ENCODE measurements at regions not wholly inside any gene's neighbourhood (a gene's known extent, or its start where the extent isn't known, plus 50 kb on each side); places are given as distances from the start of the nearest gene placed in this dataset.
"Not testable (repeated sequence)": the region's sequence is repeated elsewhere in the genome, so short reads cannot be mapped to it uniquely, and the experiment has no call there.

DNA sequence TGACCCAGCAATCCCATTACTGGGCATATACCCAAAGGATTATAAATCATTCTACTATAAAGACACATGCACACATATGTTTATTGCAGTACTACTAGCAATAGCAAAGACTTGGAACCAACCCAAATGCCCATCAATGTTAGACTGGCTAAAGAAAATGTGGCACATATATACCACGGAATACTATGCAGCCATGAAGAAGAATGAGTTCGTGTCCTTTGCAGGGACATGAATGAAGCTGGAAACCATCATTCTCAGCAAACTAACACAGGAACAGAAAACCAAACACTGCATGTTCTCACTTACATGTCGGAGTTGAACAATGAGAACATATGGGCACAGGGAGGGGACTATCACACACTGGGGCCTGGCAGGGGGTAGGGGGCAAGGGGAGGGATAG is 183.0 kb downstream of the HACE1 start:
- not testable (repeated sequence) for DNase-seq

GRCh38 chr6:104675161-104675560 is 184.6 kb downstream of the HACE1 start:
- not testable (repeated sequence) for DNase-seq

DNA sequence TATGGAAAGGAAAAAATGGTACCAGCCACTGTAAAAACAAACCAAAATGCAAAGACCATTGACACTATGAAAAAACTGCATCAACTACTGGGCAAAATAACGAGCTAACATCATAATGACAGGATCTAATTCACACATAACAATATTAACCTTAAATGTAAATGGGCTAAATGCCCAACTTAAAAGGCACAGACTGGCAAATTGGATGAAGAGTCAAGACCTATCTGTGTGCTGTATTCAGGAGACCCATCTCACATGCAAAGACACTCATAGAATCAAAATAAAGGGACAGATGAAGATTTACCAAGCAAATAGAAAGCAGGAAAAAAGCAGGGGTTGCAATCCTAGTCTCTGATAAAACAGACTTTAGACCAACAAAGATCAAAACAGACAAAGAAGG is 186.6 kb downstream of the HACE1 start:
- not testable (repeated sequence) for DNase-seq

- not testable (repeated sequence) for DNase-seq
These were observed 188.2 kb downstream of the HACE1 start for GRCh38 chr6:104671591-104671891.

DNA sequence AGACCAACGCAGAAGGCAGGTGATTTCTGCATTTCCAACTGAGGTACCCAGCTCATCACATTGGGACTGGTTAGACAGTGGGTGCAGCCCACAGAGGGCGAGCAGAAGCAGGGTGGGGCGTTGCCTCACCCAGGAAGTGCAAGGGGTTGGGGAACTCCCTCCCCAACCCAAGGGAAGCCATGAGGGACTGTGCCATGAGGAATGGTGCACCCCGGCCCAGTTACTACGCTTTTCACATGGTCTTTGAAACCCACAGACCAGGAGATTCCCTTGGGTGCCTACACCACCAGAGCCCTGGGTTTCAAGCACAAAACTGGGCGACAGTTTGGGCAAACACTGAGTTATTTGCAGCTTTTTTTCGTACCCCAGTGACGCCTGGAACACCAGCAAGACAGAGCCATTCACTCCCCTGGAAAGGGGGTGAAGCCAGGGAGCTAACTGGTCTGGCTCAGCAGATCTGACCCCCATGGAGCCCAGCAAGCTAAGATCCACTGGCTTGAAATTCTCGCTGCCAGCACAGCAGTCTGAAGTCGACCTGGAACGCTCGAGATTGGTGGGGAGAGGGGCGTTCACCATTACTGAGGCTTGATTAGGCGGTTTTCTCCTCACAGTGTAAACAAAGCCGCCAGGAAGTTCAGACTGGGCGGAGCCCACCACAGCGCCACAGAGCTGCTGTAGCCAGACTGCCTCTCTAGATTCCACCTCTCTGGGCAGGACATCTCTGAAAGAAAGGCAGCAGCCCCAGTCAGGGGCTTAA is 188.7 kb downstream of the HACE1 start:
- peak in 1 of 2 donors; percentile 27 for DNase-seq

- no peak for DNase-seq
These were observed 190.2 kb downstream of the HACE1 start for GRCh38 chr6:104669483-104669882.

DNA sequence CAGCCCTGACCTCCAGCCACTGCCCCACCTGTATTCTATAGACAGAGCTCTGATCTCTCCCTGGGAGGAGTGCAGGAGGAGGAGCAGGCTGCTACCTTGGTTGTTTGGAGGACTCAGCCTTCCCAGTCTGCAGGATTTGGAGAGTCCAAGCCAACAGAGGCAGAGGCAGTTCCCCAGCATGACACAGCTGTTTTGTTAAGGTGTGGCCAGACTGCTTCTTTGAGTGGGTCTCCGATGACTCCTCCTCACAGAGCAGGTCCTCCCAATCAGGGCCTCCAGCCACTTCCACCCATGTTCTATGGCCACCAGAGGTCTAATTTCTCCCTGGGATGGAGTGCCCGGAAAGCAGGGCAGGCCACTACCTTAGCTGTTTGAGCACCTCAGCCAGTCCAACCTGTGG is 203.5 kb downstream of the HACE1 start:
- no peak for DNase-seq

- DNase-seq, result no peak
These were observed 205.9 kb downstream of the HACE1 start for GRCh38 chr6:104653781-104654180.

- DNase-seq, result no peak
These were observed 211.4 kb downstream of the HACE1 start for GRCh38 chr6:104648347-104648746.

DNA sequence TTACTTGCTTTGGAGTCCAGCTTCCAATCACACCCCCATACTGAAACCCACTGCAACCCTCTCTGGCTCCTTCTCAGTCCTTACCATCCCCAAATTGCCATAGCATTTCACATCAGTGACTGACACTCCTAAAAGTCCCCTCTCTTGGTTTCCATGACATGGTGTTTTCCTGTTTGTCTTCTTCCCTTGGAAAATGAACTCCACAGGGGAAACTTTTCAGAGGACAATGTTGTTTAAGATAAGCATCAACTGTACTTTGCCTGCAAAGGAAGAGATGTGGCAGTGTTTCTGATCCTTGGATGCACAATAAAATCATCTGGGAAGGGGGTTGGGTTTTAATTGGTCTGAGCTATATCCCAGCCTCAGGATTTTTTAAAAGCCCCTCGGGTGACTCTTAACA is 214.9 kb downstream of the HACE1 start:
- no peak for DNase-seq

DNA sequence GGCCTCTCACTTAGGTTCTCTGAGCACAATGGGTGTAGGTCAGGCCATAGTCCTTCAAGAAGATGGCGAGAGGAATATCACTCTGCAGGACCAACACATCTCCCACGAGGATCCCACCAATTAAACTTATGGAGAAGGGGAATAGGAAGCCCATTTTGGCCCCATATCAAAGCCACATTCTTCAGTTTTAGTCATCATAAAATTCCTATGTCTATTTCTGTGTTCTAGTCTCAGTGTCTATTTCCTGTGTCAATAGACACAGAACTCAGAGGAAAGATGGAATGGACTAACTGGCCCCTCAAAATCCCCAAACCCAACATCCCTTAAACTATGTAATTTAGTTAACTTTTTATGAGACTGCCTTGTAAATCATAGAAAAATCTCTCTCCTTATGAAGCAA is 216.8 kb downstream of the HACE1 start:
- no peak for DNase-seq

- DNase-seq, result no peak
These were observed 219.0 kb downstream of the HACE1 start for GRCh38 chr6:104640761-104641160.

DNA sequence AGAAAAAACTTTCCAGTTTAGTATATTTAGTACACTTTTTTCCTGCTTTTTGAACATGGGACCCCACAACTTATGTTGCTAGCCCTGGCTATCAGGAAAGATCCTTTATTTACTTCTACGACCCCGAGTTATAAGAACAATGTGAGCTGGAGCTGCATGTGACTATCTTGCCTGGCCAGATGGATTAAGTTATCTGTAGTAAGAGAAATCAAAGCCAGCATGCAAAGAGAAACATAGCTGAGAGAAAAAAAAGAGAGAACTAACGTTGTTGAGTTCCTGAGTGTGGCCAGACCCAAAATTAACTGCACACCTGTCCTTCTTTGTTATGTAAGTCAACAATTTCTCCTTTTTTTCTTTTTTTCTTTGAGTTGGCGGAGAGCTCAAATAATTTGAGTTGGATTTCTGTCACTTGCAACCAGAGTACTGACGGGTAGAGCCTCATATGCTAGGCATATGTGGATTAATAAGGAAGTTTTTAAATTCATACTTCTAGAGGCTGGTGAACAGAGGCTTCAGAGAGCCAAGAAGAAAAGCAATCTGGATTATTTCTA is 219.5 kb downstream of the HACE1 start:
- DNase-seq, result no peak

GRCh38 chr6:104639668-104640067 is 220.1 kb downstream of the HACE1 start:
- DNase-seq, result no peak

GRCh38 chr6:104638841-104639290 is 220.9 kb downstream of the HACE1 start:
- DNase-seq, result no peak

GRCh38 chr6:104633125-104633524 is 226.6 kb downstream of the HACE1 start:
- no peak for DNase-seq

DNA sequence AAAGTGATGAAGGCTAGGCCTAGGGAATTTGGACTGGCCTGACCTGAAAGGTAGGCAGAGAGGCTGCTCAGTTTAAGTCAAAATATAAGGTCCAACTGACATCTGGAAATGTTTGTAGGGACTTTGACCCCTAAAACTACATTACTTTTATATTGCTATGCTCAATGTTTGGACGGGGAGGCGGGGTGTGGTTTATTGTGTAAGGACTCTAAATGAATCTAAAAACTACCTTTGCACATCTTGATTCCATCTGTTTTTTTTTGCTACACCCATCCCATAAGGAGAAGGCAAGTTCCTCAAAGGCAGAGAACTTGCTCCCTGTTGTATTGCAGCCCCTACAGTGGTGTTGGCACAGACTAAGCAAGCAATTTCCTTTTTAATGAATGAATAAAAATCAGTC is 227.1 kb downstream of the HACE1 start:
- DNase-seq, result no peak

DNA sequence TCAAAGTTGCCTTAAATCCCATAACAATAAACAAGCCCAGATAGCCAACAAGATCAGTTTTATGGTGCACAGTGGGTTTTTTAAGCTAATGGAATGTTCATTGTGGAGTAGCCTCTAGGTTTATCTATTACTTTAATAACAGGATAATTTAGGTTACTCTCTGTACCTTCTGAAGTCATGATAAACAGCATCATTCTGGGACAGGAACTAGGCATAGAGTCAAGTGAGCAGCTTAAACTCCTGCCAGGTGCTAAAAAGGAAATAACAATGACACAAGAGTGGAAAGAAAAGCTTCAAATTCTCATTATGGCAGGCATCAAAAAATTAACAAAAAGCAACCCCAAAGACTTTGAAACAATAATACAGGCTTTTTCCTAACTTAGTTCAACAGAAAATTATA is 228.8 kb downstream of the HACE1 start:
- no peak for DNase-seq

GRCh38 chr6:104630522-104630921 is 229.2 kb downstream of the HACE1 start:
- DNase-seq, result no peak

- no peak for DNase-seq
These were observed 229.9 kb downstream of the HACE1 start for GRCh38 chr6:104629826-104630225.

GRCh38 chr6:104625536-104625935 is 234.2 kb downstream of the HACE1 start:
- no peak for DNase-seq

GRCh38 chr6:104623052-104623690 is 236.5 kb downstream of the HACE1 start:
- DNase-seq, result peak in 1 of 2 donors; percentile 1

- no peak for DNase-seq
These were observed 238.3 kb downstream of the HACE1 start for GRCh38 chr6:104621396-104621795.

GRCh38 chr6:104617591-104617990 is 242.1 kb downstream of the HACE1 start:
- no peak for DNase-seq

Data from CD4-positive, alpha-beta T cell treated with Interferon alpha-2 for 1 hour (primary cell).